GM12891 (cell line): ENCODE measurements at regions not wholly inside any gene's neighbourhood (a gene's known extent, or its start where the extent isn't known, plus 50 kb on each side); places are given as distances from the start of the nearest gene placed in this dataset.

Experiments used
- POLR2A ChIP-seq: IDR thresholded peaks from 2 replicates; pipeline ENCODE4 v1.6.1; 2011; ENCODE audit warnings: low read depth, low read length, control low read depth
- POLR2AphosphoS5 ChIP-seq: IDR thresholded peaks from 2 replicates; pipeline ENCODE4 v1.6.1; 2011; ENCODE audit warnings: low read depth, low read length, control low read depth

GRCh38 chr20:43300901-43301300, 111.2 kb upstream of the PTPRT start:
- no peak for TF ChIP-seq POLR2A
- TF ChIP-seq POLR2AphosphoS5 = no peak
